ENCODE measurements at regions not wholly inside any gene's neighbourhood (a gene's known extent, or its start where the extent isn't known, plus 50 kb on each side); places are given as distances from the start of the nearest gene placed in this dataset.

- Histone ChIP-seq H3K9ac (ENCODE audit: low read depth, low read length, poor library complexity) (peak overlapping the region; percentile 12), H3K4me1 (ENCODE audit: control insufficient read depth in 2 of 2, insufficient read depth in 1 of 2, low read depth in 1 of 2, low read length in 2 of 2) (peaks cover 0 to 5% of the 10 kb centered on the region in 2 donors), H2BK120ac (ENCODE audit: low read depth, low read length) (no peak overlapping the region), H2AFZ (ENCODE audit: low read length) (no peak overlapping the region), H3K4me3 (ENCODE audit: low read length in 2 of 2) (no peak overlapping the region), H2BK12ac (ENCODE audit: low read length) (no peak overlapping the region), H4K91ac (ENCODE audit: low read depth, low read length, poor library complexity) (no peak overlapping the region), H2AK5ac (ENCODE audit: low read depth, low read length) (no peak overlapping the region), H3K4me2 (ENCODE audit: insufficient read depth, low read length, poor library complexity, severe bottlenecking) (no peak overlapping the region), H3K79me1 (ENCODE audit: low read depth, low read length) (peaks cover 3% of the 10 kb centered on the region), H3K23ac (ENCODE audit: low read depth, low read length, poor library complexity) (no peak overlapping the region), H4K8ac (ENCODE audit: low read depth, low read length) (peak overlapping the region; percentile 72), H3K4ac (ENCODE audit: low read length) (no peak overlapping the region), H3K9me3 (replicated peaks in 1 of 2; ENCODE audit: control insufficient read depth in 2 of 2, insufficient read depth in 1 of 2, low read depth in 1 of 2, low read length in 2 of 2) (peaks cover 0 to 5% of the 10 kb centered on the region in 2 donors), H3K27ac (replicated peaks; ENCODE audit: low read length) (no peak overlapping the region), H3K36me3 (replicated peaks in 1 of 2; ENCODE audit: control insufficient read depth in 2 of 2, insufficient read depth in 2 of 2, low read length in 2 of 2) (no peaks in the 10 kb centered on the region), H3K14ac (ENCODE audit: low read length) (no peak overlapping the region), H2BK5ac (ENCODE audit: low read length) (no peak overlapping the region), H3K27me3 (ENCODE audit: control insufficient read depth in 3 of 3, insufficient read depth in 3 of 3, low read depth in 1 of 3, low read length in 3 of 3) (peaks cover 0 to 11% (median 4%) of the 10 kb centered on the region in 3 experiments), H3K18ac (ENCODE audit: low read length) (no peak overlapping the region), H2BK15ac (ENCODE audit: low read length) (peak overlapping the region; percentile 55)
- no CpG with 5 or more reads among the region's 2 CpGs for WGBS, 2 donors (ENCODE audit: extremely low coverage in 2 of 2, insufficient read length in 2 of 2, insufficient replicate concordance in 1 of 2)
- DNase-seq (ENCODE audit: low spot score): no peak
These were observed 162.6 kb downstream of the KLF13 start for GRCh38 chr15:31489281-31489680.

GRCh38 chr15:31489801-31490646 is 163.4 kb downstream of the KLF13 start:
- Histone ChIP-seq H2AK5ac (ENCODE audit: low read depth, low read length) (peak overlapping the region; percentile 88), H2BK5ac (ENCODE audit: low read length) (no peak overlapping the region), H2BK120ac (ENCODE audit: low read depth, low read length) (no peak overlapping the region), H3K4me3 (ENCODE audit: low read length in 2 of 2) (no peak overlapping the region), H3K4ac (ENCODE audit: low read length) (no peak overlapping the region), H3K27me3 (ENCODE audit: control insufficient read depth in 3 of 3, insufficient read depth in 3 of 3, low read depth in 1 of 3, low read length in 3 of 3) (peaks cover 0 to 4% (median 0%) of the 10 kb centered on the region in 3 experiments), H4K8ac (ENCODE audit: low read depth, low read length) (no peak overlapping the region), H3K9ac (ENCODE audit: low read depth, low read length, poor library complexity) (no peak overlapping the region), H3K18ac (ENCODE audit: low read length) (peak overlapping the region; percentile 38), H3K4me1 (ENCODE audit: control insufficient read depth in 2 of 2, insufficient read depth in 1 of 2, low read depth in 1 of 2, low read length in 2 of 2) (peaks cover 0 to 5% of the 10 kb centered on the region in 2 donors), H3K9me3 (replicated peaks in 1 of 2; ENCODE audit: control insufficient read depth in 2 of 2, insufficient read depth in 1 of 2, low read depth in 1 of 2, low read length in 2 of 2) (no peaks in the 10 kb centered on the region), H3K79me1 (ENCODE audit: low read depth, low read length) (no peaks in the 10 kb centered on the region), H2BK15ac (ENCODE audit: low read length) (no peak overlapping the region), H3K36me3 (replicated peaks in 1 of 2; ENCODE audit: control insufficient read depth in 2 of 2, insufficient read depth in 2 of 2, low read length in 2 of 2) (no peaks in the 10 kb centered on the region), H2BK12ac (ENCODE audit: low read length) (peak overlapping the region; percentile 80), H3K14ac (ENCODE audit: low read length) (no peak overlapping the region), H3K27ac (replicated peaks; ENCODE audit: low read length) (no peak overlapping the region), H3K4me2 (ENCODE audit: insufficient read depth, low read length, poor library complexity, severe bottlenecking) (no peak overlapping the region), H3K23ac (ENCODE audit: low read depth, low read length, poor library complexity) (no peak overlapping the region), H2AFZ (ENCODE audit: low read length) (peak overlapping the region; percentile 47), H4K91ac (ENCODE audit: low read depth, low read length, poor library complexity) (no peak overlapping the region)
- no CpG with 5 or more reads among the region's 12 CpGs for WGBS, 2 donors (ENCODE audit: extremely low coverage in 2 of 2, insufficient read length in 2 of 2, insufficient replicate concordance in 1 of 2)
- DNase-seq (ENCODE audit: low spot score): no peak

- Histone ChIP-seq H3K4me2 (ENCODE audit: insufficient read depth, low read length, poor library complexity, severe bottlenecking) (no peak overlapping the region), H3K36me3 (replicated peaks in 1 of 2; ENCODE audit: control insufficient read depth in 2 of 2, insufficient read depth in 2 of 2, low read length in 2 of 2) (no peaks in the 10 kb centered on the region), H3K9me3 (replicated peaks in 1 of 2; ENCODE audit: control insufficient read depth in 2 of 2, insufficient read depth in 1 of 2, low read depth in 1 of 2, low read length in 2 of 2) (no peaks in the 10 kb centered on the region), H3K27me3 (ENCODE audit: control insufficient read depth in 3 of 3, insufficient read depth in 3 of 3, low read depth in 1 of 3, low read length in 3 of 3) (no peaks in the 10 kb centered on the region), H3K23ac (ENCODE audit: low read depth, low read length, poor library complexity) (no peak overlapping the region), H2BK12ac (ENCODE audit: low read length) (no peak overlapping the region), H3K4me1 (ENCODE audit: control insufficient read depth in 2 of 2, insufficient read depth in 1 of 2, low read depth in 1 of 2, low read length in 2 of 2) (peaks cover 0 to under 1% of the 10 kb centered on the region in 2 donors), H3K27ac (replicated peaks; ENCODE audit: low read length) (no peak overlapping the region), H4K91ac (ENCODE audit: low read depth, low read length, poor library complexity) (no peak overlapping the region), H2BK5ac (ENCODE audit: low read length) (no peak overlapping the region), H2BK120ac (ENCODE audit: low read depth, low read length) (no peak overlapping the region), H3K9ac (ENCODE audit: low read depth, low read length, poor library complexity) (peak overlapping the region; percentile 47), H3K18ac (ENCODE audit: low read length) (no peak overlapping the region), H3K4ac (ENCODE audit: low read length) (no peak overlapping the region), H3K4me3 (ENCODE audit: low read length in 2 of 2) (no peak overlapping the region), H3K14ac (ENCODE audit: low read length) (no peak overlapping the region), H2AK5ac (ENCODE audit: low read depth, low read length) (no peak overlapping the region), H3K79me1 (ENCODE audit: low read depth, low read length) (no peaks in the 10 kb centered on the region), H2AFZ (ENCODE audit: low read length) (no peak overlapping the region), H2BK15ac (ENCODE audit: low read length) (no peak overlapping the region), H4K8ac (ENCODE audit: low read depth, low read length) (no peak overlapping the region)
- WGBS, 2 donors (ENCODE audit: extremely low coverage in 2 of 2, insufficient read length in 2 of 2, insufficient replicate concordance in 1 of 2): no CpG with 5 or more reads among the region's 4 CpGs
- no peak for DNase-seq (ENCODE audit: low spot score)
These were observed 168.2 kb downstream of the KLF13 start for GRCh38 chr15:31494786-31495185.

- Histone ChIP-seq H2BK15ac (ENCODE audit: low read length) (no peak overlapping the region), H3K4ac (ENCODE audit: low read length) (no peak overlapping the region), H4K8ac (ENCODE audit: low read depth, low read length) (no peak overlapping the region), H2BK5ac (ENCODE audit: low read length) (no peak overlapping the region), H2AK5ac (ENCODE audit: low read depth, low read length) (no peak overlapping the region), H3K4me3 (ENCODE audit: low read length in 2 of 2) (no peak overlapping the region), H3K18ac (ENCODE audit: low read length) (no peak overlapping the region), H3K79me1 (ENCODE audit: low read depth, low read length) (no peaks in the 10 kb centered on the region), H2BK120ac (ENCODE audit: low read depth, low read length) (no peak overlapping the region), H2AFZ (ENCODE audit: low read length) (no peak overlapping the region), H3K36me3 (replicated peaks in 1 of 2; ENCODE audit: control insufficient read depth in 2 of 2, insufficient read depth in 2 of 2, low read length in 2 of 2) (no peaks in the 10 kb centered on the region), H3K4me1 (ENCODE audit: control insufficient read depth in 2 of 2, insufficient read depth in 1 of 2, low read depth in 1 of 2, low read length in 2 of 2) (peaks cover 0 to 4% of the 10 kb centered on the region in 2 donors), H4K91ac (ENCODE audit: low read depth, low read length, poor library complexity) (no peak overlapping the region), H3K9me3 (replicated peaks in 1 of 2; ENCODE audit: control insufficient read depth in 2 of 2, insufficient read depth in 1 of 2, low read depth in 1 of 2, low read length in 2 of 2) (no peaks in the 10 kb centered on the region), H3K27ac (replicated peaks; ENCODE audit: low read length) (no peak overlapping the region), H2BK12ac (ENCODE audit: low read length) (no peak overlapping the region), H3K23ac (ENCODE audit: low read depth, low read length, poor library complexity) (no peak overlapping the region), H3K14ac (ENCODE audit: low read length) (no peak overlapping the region), H3K9ac (ENCODE audit: low read depth, low read length, poor library complexity) (no peak overlapping the region), H3K4me2 (ENCODE audit: insufficient read depth, low read length, poor library complexity, severe bottlenecking) (no peak overlapping the region), H3K27me3 (ENCODE audit: control insufficient read depth in 3 of 3, insufficient read depth in 3 of 3, low read depth in 1 of 3, low read length in 3 of 3) (no peaks in the 10 kb centered on the region)
- no CpG with 5 or more reads among the region's 4 CpGs for WGBS, 2 donors (ENCODE audit: extremely low coverage in 2 of 2, insufficient read length in 2 of 2, insufficient replicate concordance in 1 of 2)
- no peak for DNase-seq (ENCODE audit: low spot score)
These were observed 168.6 kb downstream of the KLF13 start for GRCh38 chr15:31495281-31495680.
